ENCODE measurements at regions not wholly inside any gene's neighbourhood (a gene's known extent, or its start where the extent isn't known, plus 50 kb on each side); places are given as distances from the start of the nearest gene placed in this dataset.

GRCh38 chr1:218592688-218593087 lies 247.6 kb downstream of the TGFB2 start:
- Histone ChIP-seq H2AFZ (ENCODE audit: low read depth) (no peak overlapping the region), H3K27ac (no peak overlapping the region), H3K27me3 (ENCODE audit: insufficient read depth, low read depth) (no peaks in the 10 kb centered on the region), H3K4me3 (IDR thresholded peaks at IDR 0.05; ENCODE audit: insufficient read depth, low read depth, low read length) (no peak overlapping the region), H3K9ac (no peak overlapping the region), H4K20me1 (ENCODE audit: insufficient read depth) (no peaks in the 10 kb centered on the region), H3K79me2 (ENCODE audit: insufficient read depth, low read depth) (no peaks in the 10 kb centered on the region), H3K4me1 (ENCODE audit: low read depth, poor library complexity, severe bottlenecking) (no peaks in the 10 kb centered on the region), H3K4me2 (no peak overlapping the region), H3K36me3 (ENCODE audit: insufficient read depth) (no peaks in the 10 kb centered on the region)
- no peak for TF ChIP-seq CTCF (conservative IDR thresholded peaks at IDR 0.05; ENCODE audit: low read depth, low read length)

GRCh38 chr1:218600968-218601367 lies 255.8 kb downstream of the TGFB2 start:
- H3K27ac ChIP-seq, result no peak overlapping the region
- no peak overlapping the region for H2AFZ ChIP-seq (ENCODE audit: low read depth)
- H3K36me3 ChIP-seq (ENCODE audit: insufficient read depth), result no peaks in the 10 kb centered on the region
- no peak overlapping the region for H3K9ac ChIP-seq
- TF ChIP-seq CTCF (conservative IDR thresholded peaks at IDR 0.05; ENCODE audit: low read depth, low read length), result no peak
- no peaks in the 10 kb centered on the region for H3K4me1 ChIP-seq (ENCODE audit: low read depth, poor library complexity, severe bottlenecking)
- H3K27me3 ChIP-seq (ENCODE audit: insufficient read depth, low read depth), result no peaks in the 10 kb centered on the region
- H3K4me3 ChIP-seq (IDR thresholded peaks at IDR 0.05; ENCODE audit: insufficient read depth, low read depth, low read length), result no peak overlapping the region
- H3K79me2 ChIP-seq (ENCODE audit: insufficient read depth, low read depth), result no peaks in the 10 kb centered on the region
- no peak overlapping the region for H3K4me2 ChIP-seq
- no peaks in the 10 kb centered on the region for H4K20me1 ChIP-seq (ENCODE audit: insufficient read depth)

- H3K4me2 ChIP-seq, result no peak overlapping the region
- no peak for TF ChIP-seq CTCF (conservative IDR thresholded peaks at IDR 0.05; ENCODE audit: low read depth, low read length)
- no peaks in the 10 kb centered on the region for H3K27me3 ChIP-seq (ENCODE audit: insufficient read depth, low read depth)
- no peaks in the 10 kb centered on the region for H4K20me1 ChIP-seq (ENCODE audit: insufficient read depth)
- H3K9ac ChIP-seq, result no peak overlapping the region
- no peaks in the 10 kb centered on the region for H3K4me1 ChIP-seq (ENCODE audit: low read depth, poor library complexity, severe bottlenecking)
- no peak overlapping the region for H3K4me3 ChIP-seq (IDR thresholded peaks at IDR 0.05; ENCODE audit: insufficient read depth, low read depth, low read length)
- H3K27ac ChIP-seq, result no peak overlapping the region
- no peaks in the 10 kb centered on the region for H3K79me2 ChIP-seq (ENCODE audit: insufficient read depth, low read depth)
- no peaks in the 10 kb centered on the region for H3K36me3 ChIP-seq (ENCODE audit: insufficient read depth)
- H2AFZ ChIP-seq (ENCODE audit: low read depth), result no peak overlapping the region
Observed at GRCh38 chr1:218604217-218604616, 259.1 kb downstream of the TGFB2 start.

GRCh38 chr1:218611916-218612585 lies 266.9 kb downstream of the TGFB2 start:
- Histone ChIP-seq H3K4me1 (ENCODE audit: low read depth, poor library complexity, severe bottlenecking) (no peaks in the 10 kb centered on the region), H3K4me2 (no peak overlapping the region), H3K27ac (no peak overlapping the region), H3K4me3 (IDR thresholded peaks at IDR 0.05; ENCODE audit: insufficient read depth, low read depth, low read length) (no peak overlapping the region), H3K79me2 (ENCODE audit: insufficient read depth, low read depth) (no peaks in the 10 kb centered on the region), H2AFZ (ENCODE audit: low read depth) (no peak overlapping the region), H4K20me1 (ENCODE audit: insufficient read depth) (no peaks in the 10 kb centered on the region), H3K27me3 (ENCODE audit: insufficient read depth, low read depth) (no peaks in the 10 kb centered on the region), H3K9ac (no peak overlapping the region), H3K36me3 (ENCODE audit: insufficient read depth) (no peaks in the 10 kb centered on the region)
- TF ChIP-seq CTCF (conservative IDR thresholded peaks at IDR 0.05; ENCODE audit: low read depth, low read length), result no peak

Data from KMS-11 (cell line).